GM12872 (cell line): ENCODE measurements at regions not wholly inside any gene's neighbourhood (a gene's known extent, or its start where the extent isn't known, plus 50 kb on each side); places are given as distances from the start of the nearest gene placed in this dataset.

ENCODE experiments used
- TF ChIP-seq, protein P1 (sequence below): IDR thresholded peaks from 3 replicates; pipeline ENCODE4 v1.5.1; 2011; ENCODE audit warnings: low read depth, mild to moderate bottlenecking, low read length, moderate library complexity; ENCODE audit not compliant: insufficient read depth

DNA sequence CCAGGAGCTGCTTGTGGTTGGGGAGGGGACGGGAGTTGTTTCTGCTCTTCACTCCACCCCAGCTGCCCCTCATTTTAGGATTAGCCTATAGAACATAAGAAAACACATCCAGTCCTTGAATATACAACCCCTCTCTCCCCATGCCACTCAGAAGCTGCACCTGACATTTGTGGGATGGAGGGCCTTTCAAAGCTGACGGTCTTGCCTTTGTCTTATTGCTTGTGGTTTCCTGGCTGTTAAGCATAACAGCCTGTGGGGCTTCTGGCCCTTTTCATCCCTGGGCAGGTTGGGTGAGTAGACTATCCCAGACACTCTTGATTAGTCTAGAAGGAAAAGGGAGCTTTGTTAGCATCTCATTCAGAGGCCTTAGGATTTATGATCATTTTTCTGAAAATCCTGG is 407.6 kb upstream of the BOD1L1 start:
- TF ChIP-seq, protein P1, sequence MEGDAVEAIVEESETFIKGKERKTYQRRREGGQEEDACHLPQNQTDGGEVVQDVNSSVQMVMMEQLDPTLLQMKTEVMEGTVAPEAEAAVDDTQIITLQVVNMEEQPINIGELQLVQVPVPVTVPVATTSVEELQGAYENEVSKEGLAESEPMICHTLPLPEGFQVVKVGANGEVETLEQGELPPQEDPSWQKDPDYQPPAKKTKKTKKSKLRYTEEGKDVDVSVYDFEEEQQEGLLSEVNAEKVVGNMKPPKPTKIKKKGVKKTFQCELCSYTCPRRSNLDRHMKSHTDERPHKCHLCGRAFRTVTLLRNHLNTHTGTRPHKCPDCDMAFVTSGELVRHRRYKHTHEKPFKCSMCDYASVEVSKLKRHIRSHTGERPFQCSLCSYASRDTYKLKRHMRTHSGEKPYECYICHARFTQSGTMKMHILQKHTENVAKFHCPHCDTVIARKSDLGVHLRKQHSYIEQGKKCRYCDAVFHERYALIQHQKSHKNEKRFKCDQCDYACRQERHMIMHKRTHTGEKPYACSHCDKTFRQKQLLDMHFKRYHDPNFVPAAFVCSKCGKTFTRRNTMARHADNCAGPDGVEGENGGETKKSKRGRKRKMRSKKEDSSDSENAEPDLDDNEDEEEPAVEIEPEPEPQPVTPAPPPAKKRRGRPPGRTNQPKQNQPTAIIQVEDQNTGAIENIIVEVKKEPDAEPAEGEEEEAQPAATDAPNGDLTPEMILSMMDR: no peak

DNA sequence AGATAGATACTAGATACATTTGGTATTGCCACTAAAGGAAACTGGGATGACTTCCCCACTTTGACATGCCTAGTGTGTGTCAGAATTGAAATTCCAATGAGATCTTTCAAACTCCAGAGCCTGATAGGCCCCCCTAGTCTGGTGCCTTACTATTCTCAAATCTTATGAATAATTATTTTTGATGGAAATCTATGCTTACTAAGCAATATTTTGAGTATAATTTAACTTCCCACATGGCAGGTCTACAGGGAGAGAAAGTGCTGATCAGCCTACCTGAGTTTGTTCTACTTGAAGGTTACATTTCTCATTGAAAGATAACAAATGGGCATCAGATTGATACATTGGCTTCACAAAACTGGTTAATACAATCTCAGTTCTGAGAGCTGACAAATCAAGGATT is 415.7 kb upstream of the BOD1L1 start:
- TF ChIP-seq, protein P1: no peak

DNA sequence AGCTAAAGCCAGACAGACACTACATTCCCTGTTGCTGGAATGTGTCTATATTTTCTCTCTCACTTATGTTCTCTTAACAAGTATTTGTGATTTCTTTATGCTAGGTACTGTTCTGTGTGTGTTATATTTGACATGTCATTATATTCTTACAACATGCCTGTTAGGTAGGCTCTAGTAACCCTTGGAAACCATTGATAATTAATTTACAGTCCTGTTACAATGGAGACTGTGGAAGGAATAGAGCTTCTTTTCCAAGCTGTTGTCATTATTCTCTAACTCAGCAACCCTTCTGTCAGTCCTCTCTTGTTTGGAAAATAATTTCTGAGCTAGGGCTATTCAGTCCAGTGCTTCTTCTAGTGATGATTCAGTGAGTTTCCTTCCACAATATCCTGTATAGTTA is 419.1 kb upstream of the BOD1L1 start:
- TF ChIP-seq, protein P1: no peak

DNA sequence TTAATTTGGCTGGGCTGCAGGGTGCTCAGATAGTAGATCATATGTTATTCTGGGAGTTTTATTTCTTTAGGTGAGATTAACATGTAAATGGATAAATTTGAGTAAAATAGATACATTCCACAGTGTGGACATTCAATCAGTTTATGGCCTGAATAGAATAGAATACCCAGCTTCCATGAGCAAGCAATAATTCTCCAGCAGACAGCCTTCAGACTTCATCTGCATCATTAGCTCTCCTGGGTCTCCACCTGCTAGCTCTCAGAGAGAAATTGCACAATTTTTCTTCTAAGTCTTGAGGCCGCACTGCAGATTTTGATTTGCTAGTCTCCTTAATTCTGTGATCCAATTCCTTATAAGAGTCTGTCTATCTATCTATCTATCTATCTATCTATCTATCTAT is 420.3 kb upstream of the BOD1L1 start:
- TF ChIP-seq, protein P1: no peak

DNA sequence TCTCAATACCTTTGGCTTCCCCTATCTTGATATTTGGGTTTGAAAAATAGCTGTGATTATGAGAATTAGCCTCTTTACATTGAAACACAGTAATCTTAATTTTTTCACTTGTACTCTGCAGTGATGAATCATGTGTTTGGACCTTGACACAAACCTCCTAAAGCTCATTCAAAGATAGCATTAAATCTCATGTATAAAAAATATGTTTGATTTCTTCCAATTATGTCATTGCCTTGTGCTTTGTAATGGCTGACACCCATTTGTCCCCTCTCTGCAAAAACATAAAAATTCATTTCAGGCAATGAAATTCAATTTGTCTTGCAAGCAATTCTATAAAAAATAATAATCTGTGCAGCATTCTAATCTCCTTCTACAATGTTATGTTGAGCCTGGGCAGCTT is 422.4 kb upstream of the BOD1L1 start:
- TF ChIP-seq, protein P1: no peak

DNA sequence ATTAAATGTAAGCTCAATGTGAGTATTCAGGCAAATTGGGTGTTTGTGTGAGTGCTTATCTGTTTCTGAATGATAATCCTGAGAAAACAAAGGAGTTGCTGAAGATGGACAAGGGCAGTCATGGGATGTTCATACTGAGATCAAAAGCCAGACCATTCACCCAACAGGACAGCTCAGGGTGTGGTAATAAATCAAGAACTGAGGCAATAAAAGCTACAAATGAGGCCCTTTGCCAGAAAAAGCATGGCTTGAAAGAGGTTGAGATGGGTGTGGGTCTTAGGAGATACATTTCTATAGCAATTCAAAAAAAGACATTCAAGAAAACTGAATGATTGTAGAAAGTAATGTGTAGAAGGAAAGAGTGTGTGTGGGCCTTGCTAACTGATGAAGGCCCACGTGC is 425.8 kb upstream of the BOD1L1 start:
- TF ChIP-seq, protein P1: no peak

DNA sequence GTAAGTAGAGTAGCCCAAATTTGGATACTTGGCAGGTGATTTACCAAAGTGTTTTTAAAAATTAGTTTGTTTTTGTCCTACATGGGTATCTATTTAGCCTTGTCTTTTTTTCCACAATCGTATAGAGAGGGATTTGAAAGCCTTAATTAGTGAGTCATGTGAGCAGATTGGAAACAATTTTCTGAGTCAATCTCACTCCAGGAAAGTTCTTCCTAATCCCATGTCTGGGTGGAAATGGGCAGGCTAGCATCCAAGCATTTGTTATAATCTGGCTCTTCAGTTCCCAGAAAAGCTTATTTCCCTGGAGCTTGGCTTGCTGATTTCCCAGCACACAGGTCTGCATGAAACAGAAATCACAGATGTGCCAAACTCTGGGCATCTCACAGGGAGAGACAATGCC is 426.9 kb upstream of the BOD1L1 start:
- TF ChIP-seq, protein P1: no peak

DNA sequence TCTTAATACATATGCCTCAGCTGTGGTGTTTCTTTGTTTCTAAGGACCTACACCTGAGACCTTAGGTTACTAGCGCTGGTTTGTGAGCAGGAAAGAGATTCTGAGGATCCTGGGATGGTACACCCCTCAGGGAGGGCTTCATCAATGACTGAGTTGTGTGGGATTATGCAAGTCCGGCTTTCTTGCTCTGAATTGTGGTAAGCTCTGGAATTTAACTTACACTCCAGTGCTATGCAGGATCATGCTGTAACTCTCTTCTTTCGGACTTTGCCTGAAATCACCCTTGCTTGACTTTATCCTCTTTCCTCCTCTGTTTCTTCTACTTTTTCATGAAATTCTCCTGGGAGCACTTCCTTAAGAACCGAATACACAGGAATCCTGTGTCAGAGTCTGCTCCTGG is 431.5 kb upstream of the BOD1L1 start:
- TF ChIP-seq, protein P1: no peak
